ENCODE measurements at regions not wholly inside any gene's neighbourhood (a gene's known extent, or its start where the extent isn't known, plus 50 kb on each side); places are given as distances from the start of the nearest gene placed in this dataset.

- TF ChIP-seq POLR2AphosphoS5 (IDR thresholded peaks at IDR 0.05) (no peak), POLR2A (IDR thresholded peaks at IDR 0.05; ENCODE audit: low read depth) (no peak), CTCF (IDR thresholded peaks at IDR 0.05) (no peak), EP300 (IDR thresholded peaks at IDR 0.05) (no peak)
Measured at GRCh38 chr18:44048435-44048834, 632.3 kb upstream of the SETBP1 start.
